Stimulated activated memory B cell treated with anti-CD40 and anti-IgM and Interleukin-4, amounts not matched to agents 10 μg/mL and 1 μg/mL and 100 μg/mL, for 72 hours (primary cell): ENCODE measurements at regions not wholly inside any gene's neighbourhood (a gene's known extent, or its start where the extent isn't known, plus 50 kb on each side); places are given as distances from the start of the nearest gene placed in this dataset.

Experiments
- ATAC-seq: fragments of 150-1000 bp; cut with Tn5 transposase; 2 replicates; pipeline ENCODE4 v1.10.0; 2021
- H3K27ac Mint-ChIP-seq: one replicate; pipeline ENCODE4 v1.8.0; 2022; ENCODE audit warnings: mild to moderate bottlenecking, mixed read lengths
- H3K27me3 Mint-ChIP-seq: one replicate; pipeline ENCODE4 v1.8.0; 2022; ENCODE audit warnings: mixed read lengths
- H3K36me3 Mint-ChIP-seq: one replicate; pipeline ENCODE4 v1.8.0; 2022; ENCODE audit warnings: mixed read lengths
- H3K4me1 Mint-ChIP-seq: one replicate; pipeline ENCODE4 v1.8.0; 2022; ENCODE audit warnings: mixed read lengths
- H3K4me3 Mint-ChIP-seq: one replicate; pipeline ENCODE4 v1.8.0; 2022; ENCODE audit warnings: mild to moderate bottlenecking, moderate library complexity, mixed read lengths
- H3K9me3 Mint-ChIP-seq: one replicate; pipeline ENCODE4 v1.8.0; 2022; ENCODE audit warnings: mixed read lengths

DNA sequence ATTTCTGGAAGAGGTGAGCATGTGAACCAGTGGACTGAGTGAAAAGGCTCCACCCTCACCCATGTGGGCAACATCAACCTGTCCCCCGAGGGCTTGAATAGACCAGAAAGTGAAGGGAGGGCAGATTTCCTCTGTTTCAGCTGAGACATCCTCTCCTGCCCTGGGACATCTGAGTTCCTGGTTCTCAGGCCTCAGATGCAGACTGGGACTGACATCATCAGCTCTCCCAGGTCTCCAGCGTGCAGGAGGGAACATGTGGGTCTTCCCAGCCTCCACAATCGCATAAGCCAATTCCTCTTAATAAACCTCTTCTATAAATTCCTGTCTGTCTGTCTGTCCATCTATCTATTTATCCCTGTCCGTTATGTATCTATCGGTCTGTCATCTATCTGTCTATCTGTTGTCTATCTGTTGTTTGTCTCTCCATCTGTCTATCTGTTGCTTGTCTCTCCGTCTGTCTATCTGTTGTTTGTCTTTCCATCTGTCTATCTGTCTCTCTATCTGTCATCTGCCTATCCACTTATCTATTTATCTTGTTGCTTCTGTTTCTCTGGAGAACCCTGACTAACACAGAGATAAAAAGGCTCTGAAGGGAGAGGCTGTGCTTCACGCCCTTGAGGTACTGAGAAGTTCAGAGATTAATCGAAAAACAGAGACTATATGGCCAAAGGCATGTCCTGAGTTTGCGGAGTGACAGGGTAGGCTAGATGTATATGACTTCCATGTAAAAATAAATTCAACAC, 140.3 kb upstream of the PFKP start:
- ATAC-seq: no peak
- no peaks in the 10 kb centered on the region for H3K9me3 Mint-ChIP-seq
- H3K4me1 Mint-ChIP-seq: peaks cover 8% of the 10 kb centered on the region
- no peak overlapping the region for H3K4me3 Mint-ChIP-seq
- no peaks in the 10 kb centered on the region for H3K36me3 Mint-ChIP-seq
- peaks cover 46% of the 10 kb centered on the region for H3K27me3 Mint-ChIP-seq
- no peak overlapping the region for H3K27ac Mint-ChIP-seq

DNA sequence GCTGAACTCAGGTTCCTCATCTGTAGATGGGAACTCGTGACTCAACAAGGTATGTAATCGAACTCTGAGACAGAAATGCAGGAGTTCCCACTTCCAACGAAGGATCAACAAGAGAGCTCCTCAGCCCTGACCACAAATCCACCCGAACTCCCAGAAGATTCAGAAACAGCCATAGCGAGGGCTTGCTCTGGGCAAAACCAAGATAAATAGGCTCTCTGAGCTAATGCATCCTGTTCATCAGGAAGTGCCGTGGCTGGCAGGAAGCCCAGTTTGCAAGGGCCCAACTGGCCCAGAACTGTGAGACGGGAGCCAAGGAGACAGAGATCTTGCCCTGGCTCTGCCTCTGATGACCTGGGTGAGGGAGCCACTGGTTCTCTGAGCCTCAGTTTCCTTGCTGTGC, 141.7 kb upstream of the PFKP start:
- Mint-ChIP-seq H3K4me3 (no peak overlapping the region), H3K9me3 (no peaks in the 10 kb centered on the region), H3K27me3 (peaks cover 53% of the 10 kb centered on the region), H3K4me1 (peaks cover 8% of the 10 kb centered on the region), H3K27ac (no peak overlapping the region), H3K36me3 (no peaks in the 10 kb centered on the region)
- no peak for ATAC-seq

DNA sequence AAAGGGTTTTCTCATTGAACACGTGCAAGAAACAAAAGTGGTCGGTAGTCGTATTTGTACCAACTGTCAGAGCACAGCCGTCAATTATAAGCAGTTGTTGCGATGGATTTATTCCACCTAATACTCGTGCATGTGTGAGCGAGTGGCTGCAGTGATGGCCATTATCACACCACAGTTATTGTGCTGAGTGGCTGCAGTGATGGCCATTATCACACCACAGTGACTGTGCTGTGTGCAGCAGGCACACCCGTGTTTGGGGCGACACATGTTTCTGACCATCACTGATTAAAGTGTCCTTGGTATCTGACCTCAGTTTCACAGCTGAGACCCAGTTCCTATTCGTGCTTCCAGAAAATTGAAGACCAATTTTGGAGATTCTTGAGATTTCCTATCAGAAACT, 142.9 kb upstream of the PFKP start:
- Mint-ChIP-seq H3K4me3 (no peak overlapping the region), H3K27ac (no peak overlapping the region), H3K27me3 (peaks cover 52% of the 10 kb centered on the region), H3K4me1 (peaks cover 8% of the 10 kb centered on the region), H3K9me3 (no peaks in the 10 kb centered on the region), H3K36me3 (no peaks in the 10 kb centered on the region)
- ATAC-seq: no peak

DNA sequence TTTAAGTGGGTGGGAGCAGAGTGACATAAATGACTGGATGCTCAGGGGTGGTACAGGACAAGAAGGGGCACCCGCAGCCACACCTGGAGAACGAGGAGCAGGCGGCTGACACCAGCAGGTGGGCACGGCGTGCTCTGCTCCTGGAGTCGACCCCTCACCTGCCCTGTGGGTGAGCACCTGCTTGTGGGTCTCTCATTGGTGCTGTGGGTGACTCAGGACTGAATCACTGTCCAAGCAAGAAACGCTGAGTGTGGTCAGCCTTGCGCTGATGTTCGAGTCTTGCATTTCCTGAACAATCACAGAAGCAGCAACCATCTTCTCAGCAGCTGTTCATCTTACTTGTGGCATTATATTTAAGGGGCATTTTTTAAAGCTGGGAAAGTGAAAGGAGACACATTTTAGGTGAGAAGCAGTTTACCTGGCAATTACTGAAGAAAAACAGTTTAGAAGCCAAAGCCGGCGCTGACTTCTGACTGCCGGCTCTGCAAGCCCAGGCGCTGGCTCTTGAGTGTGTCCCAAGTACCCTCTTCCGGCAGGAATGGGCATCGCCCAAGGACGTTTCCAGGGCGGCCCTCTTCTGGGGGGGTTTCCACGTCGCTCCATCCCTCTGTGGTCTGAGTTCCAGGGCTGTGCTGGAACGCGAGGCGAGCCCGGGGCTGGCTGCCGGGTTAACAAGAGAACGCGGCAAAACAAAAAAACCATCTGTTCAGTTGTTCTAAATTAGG, 145.2 kb upstream of the PFKP start:
- ATAC-seq: no peak
- no peaks in the 10 kb centered on the region for H3K9me3 Mint-ChIP-seq
- no peak overlapping the region for H3K27ac Mint-ChIP-seq
- peaks cover 49% of the 10 kb centered on the region for H3K27me3 Mint-ChIP-seq
- H3K4me1 Mint-ChIP-seq: no peaks in the 10 kb centered on the region
- no peaks in the 10 kb centered on the region for H3K36me3 Mint-ChIP-seq
- no peak overlapping the region for H3K4me3 Mint-ChIP-seq

DNA sequence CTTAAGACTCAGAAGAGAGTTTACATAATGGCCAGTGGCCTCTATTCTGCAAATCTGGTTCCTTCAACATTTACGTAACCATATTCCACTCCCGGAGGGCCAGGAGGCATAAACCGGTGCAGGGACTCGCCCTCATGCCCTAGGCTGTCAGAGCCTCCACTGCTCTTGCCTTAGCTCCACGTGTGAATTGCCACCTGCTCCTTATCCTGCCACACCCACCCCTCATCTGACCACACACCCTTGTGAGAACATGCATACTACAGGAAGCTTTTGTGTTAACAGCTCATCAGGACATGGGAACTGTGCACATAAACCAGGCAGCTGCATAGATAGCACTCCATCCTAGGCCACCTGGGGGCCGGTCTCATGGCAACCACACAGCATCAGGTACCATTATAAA, 146.7 kb upstream of the PFKP start:
- no peak for ATAC-seq
- Mint-ChIP-seq H3K9me3 (no peaks in the 10 kb centered on the region), H3K4me3 (no peak overlapping the region), H3K27me3 (peaks cover 41% of the 10 kb centered on the region), H3K4me1 (no peaks in the 10 kb centered on the region), H3K36me3 (no peaks in the 10 kb centered on the region), H3K27ac (no peak overlapping the region)

DNA sequence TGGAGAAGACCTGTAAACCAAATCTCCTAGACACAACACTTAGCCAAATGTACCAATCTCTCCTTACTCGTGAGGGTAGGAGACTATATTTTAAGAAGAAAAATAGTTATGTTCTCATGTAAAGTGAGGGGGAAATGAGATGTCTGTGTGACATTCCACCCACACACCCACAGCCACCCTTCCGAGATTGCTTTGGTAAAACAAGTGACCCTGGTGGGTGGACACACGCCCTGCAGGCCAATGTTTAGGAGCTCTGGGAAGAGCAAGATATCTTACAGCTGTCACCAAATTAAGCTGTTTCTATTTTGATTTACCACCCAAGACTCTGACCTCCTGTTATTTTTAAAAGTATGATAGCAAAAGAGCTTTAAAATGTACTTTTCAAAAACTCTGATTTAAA, 147.2 kb upstream of the PFKP start:
- no peak overlapping the region for H3K4me3 Mint-ChIP-seq
- no peak overlapping the region for H3K27ac Mint-ChIP-seq
- ATAC-seq: no peak
- no peaks in the 10 kb centered on the region for H3K9me3 Mint-ChIP-seq
- H3K36me3 Mint-ChIP-seq: no peaks in the 10 kb centered on the region
- H3K4me1 Mint-ChIP-seq: no peaks in the 10 kb centered on the region
- peaks cover 43% of the 10 kb centered on the region for H3K27me3 Mint-ChIP-seq

DNA sequence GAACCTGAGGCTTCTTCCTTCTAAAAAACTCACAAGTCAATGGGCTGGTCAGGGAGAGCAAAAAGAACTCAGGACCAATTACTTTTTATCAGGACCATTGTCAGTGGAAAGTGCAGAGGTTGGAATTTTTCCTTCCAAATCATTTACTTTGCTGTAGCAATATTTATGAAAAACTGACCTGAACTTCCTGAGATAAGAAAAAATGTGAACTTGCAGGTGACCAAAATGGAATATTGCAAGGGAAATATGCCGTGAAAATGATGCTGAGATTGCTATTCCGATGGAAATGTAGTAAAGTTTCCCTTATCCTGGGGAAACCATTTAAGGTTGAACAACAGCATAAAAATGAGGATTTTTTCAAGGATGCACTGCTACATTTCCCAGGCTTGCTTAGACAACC, 148.3 kb upstream of the PFKP start:
- peaks cover 45% of the 10 kb centered on the region for H3K27me3 Mint-ChIP-seq
- H3K27ac Mint-ChIP-seq: no peak overlapping the region
- no peaks in the 10 kb centered on the region for H3K36me3 Mint-ChIP-seq
- no peak overlapping the region for H3K4me3 Mint-ChIP-seq
- no peak for ATAC-seq
- H3K4me1 Mint-ChIP-seq: no peaks in the 10 kb centered on the region
- H3K9me3 Mint-ChIP-seq: no peaks in the 10 kb centered on the region

DNA sequence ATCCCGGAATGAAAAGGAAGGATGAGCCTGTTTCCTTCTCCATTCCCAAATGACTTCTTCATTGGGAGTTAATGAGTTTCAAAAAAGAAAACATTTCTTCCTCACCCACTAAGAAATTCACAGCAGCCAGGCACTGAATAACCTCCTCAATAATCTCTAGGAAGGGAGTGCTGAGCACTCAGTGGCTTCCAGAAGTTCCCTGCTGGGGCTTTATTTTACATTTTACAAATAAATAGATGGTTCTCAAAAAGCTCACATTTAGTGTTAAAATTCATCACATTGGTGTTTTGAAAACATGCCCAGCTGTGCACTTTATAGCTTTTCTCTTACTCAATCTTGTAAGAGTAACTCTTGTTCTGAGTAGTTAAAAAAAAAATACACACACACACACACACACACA, 148.9 kb upstream of the PFKP start:
- Mint-ChIP-seq H3K4me1 (no peaks in the 10 kb centered on the region), H3K27ac (no peak overlapping the region), H3K36me3 (no peaks in the 10 kb centered on the region), H3K9me3 (no peaks in the 10 kb centered on the region), H3K4me3 (no peak overlapping the region), H3K27me3 (peaks cover 45% of the 10 kb centered on the region)
- no peak for ATAC-seq

DNA sequence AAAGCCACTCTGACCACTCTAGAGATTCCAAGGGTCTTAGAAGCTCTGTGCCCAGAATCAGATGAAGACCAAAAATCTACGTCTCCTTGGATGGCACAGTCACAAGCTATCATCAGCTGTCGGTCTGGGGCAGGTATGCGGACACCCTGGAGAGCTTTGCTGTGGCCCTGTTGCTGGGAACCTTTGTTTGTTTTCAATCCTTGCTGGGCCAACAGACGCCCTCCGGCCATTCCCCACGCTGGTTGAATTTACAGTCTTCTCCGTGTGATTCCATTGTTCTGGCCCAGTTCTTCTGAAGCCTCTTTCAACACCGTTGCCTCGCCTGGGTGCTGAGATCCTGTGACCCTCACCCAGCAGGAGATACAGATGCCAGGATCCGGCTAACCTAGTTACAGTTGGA, 149.4 kb upstream of the PFKP start:
- no peak for ATAC-seq
- Mint-ChIP-seq H3K27me3 (peaks cover 48% of the 10 kb centered on the region), H3K4me3 (no peak overlapping the region), H3K9me3 (no peaks in the 10 kb centered on the region), H3K36me3 (no peaks in the 10 kb centered on the region), H3K27ac (no peak overlapping the region), H3K4me1 (no peaks in the 10 kb centered on the region)

DNA sequence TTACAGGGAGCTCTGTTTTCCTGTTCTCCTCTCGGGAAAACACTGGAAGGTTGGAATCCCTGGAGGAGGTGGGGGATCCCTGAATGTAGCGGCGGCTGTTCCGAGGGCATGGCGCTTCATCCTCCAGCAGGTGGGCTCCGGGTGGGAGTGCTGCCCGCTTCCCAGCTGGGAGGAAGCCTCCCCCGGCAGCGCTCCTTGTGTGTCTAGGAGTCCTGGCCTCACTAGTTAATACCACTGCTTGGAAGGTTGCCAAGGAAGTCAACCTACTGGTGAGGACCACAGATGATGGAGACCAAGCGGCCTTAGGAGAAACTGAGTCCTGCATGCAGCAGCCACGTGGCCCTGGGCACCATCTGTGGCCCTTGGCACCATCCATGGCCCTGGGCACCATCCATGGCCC, 151.9 kb upstream of the PFKP start:
- no peak for ATAC-seq
- Mint-ChIP-seq H3K4me3 (no peak overlapping the region), H3K36me3 (no peaks in the 10 kb centered on the region), H3K27ac (no peak overlapping the region), H3K27me3 (peaks cover 47% of the 10 kb centered on the region), H3K4me1 (no peaks in the 10 kb centered on the region), H3K9me3 (no peaks in the 10 kb centered on the region)

DNA sequence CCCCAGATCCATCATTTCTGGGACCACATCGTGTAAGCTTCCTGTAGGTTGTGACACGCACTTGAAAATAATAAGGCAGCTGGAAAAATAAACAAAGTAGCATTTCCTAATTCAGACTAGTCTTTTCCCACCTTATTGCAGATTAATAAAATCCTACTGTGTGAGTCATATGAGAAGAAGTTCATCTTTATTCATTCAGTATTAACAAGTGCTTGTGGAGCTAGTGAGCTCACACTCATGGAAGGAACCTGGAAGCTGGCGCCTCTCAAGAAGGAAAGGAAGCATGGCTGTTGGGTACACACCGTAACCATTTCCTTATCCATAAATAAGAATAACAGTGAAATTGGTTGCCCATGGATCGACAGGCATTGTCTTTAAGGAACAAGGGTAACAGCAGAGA, 152.6 kb upstream of the PFKP start:
- Mint-ChIP-seq H3K4me3 (no peak overlapping the region), H3K27ac (no peak overlapping the region), H3K9me3 (no peaks in the 10 kb centered on the region), H3K27me3 (peaks cover 47% of the 10 kb centered on the region), H3K36me3 (no peaks in the 10 kb centered on the region), H3K4me1 (no peaks in the 10 kb centered on the region)
- no peak for ATAC-seq

DNA sequence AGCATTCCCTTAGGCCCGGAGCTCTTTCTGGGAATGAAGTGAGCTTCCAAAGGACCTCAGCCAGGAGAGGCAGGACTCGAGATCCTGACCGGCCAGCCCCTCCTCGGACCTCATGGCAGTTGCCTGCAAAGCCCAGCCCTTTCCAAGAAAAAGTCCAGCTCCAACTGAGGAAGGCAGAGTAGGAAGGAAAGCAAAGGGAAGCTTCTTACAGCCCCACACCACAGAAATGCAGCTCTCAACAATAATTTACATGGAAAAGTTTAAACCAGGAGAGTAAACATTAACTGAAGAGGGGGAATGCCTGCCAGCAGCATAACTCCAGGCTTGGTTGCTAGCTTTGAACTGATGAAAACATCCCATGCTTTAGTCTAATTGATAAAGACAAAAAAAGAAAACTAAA, 153.9 kb upstream of the PFKP start:
- H3K4me3 Mint-ChIP-seq: no peak overlapping the region
- ATAC-seq: no peak
- no peak overlapping the region for H3K27ac Mint-ChIP-seq
- H3K36me3 Mint-ChIP-seq: no peaks in the 10 kb centered on the region
- peaks cover 39% of the 10 kb centered on the region for H3K27me3 Mint-ChIP-seq
- H3K9me3 Mint-ChIP-seq: no peaks in the 10 kb centered on the region
- H3K4me1 Mint-ChIP-seq: no peaks in the 10 kb centered on the region

DNA sequence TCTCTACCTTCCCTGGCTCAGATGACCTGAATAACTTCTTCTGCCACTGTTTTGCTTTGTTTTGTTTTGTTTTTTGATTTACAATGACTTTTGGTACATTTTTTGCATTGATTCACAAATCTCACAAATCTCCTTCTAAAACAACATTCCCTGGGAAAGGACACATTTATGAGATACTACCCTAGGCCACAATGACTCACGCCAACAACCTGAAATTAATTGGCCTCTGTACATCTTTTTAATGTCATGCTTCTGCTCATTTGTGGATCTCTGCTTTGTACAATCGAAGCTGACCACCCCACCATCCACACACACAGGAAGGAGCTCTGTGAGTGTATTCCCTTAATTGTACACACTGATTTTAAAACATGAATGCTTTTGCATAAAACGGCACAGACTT, 156.7 kb upstream of the PFKP start:
- Mint-ChIP-seq H3K9me3 (no peaks in the 10 kb centered on the region), H3K4me1 (no peaks in the 10 kb centered on the region), H3K27me3 (peaks cover 21% of the 10 kb centered on the region), H3K27ac (no peak overlapping the region), H3K4me3 (no peak overlapping the region), H3K36me3 (no peaks in the 10 kb centered on the region)
- no peak for ATAC-seq

DNA sequence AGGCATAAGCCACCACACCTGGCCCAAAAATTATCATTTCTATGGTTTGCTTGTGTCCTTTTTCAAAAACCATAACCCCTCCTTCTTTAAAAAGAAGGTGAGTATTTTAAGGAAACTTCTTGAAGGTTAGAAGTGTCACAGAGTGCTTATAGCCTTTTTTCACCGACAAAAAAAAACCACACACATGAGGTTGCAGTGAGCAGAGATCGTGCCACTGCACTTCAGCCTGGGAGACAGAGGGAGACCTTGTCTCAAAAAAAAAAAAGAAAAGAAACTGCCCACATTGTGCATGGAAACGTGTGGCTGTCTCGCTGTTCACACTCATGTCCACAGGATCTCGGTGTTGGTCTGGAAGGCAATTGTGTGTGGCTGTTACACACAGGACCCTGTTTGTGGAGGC, 157.4 kb upstream of the PFKP start:
- no peak for ATAC-seq
- Mint-ChIP-seq H3K4me3 (no peak overlapping the region), H3K36me3 (no peaks in the 10 kb centered on the region), H3K27ac (no peak overlapping the region), H3K4me1 (no peaks in the 10 kb centered on the region), H3K27me3 (peaks cover 14% of the 10 kb centered on the region), H3K9me3 (no peaks in the 10 kb centered on the region)

DNA sequence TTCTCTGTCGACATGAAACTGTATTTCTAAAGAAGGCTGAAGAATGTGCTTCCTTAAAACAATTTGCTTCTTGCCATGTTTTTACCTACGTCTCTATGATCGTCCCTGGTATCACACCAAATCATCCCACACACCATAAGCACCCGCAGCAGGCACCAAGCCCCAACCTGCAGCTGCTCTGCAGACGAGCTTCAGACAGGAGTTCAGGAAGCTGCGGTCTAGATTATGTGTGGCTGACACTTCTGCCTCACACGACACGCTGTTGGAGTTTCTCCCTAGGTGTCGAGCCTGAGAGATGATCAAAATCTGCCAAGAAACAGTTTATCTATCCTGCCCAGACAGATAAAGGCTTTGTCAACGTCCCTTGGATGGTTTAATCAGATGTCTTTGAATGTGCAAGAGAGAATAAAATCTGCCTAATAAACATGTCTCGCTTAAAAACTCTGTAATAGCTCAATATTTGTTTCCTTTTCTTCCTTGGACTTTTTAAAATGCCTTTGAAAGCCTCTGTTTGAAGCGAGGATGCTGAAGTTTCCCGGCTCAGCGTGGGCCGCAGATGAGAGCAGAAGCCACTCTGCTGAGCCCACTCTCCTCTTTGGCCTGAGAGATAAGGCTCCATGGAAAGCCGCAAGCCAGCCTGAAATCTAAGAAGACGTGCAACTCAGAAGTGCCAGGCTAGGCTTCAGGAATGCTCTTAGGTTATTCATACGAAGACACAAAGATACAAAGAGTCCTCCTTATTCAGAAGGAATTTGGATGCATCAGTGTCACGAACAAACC, 158.3 kb upstream of the PFKP start:
- no peaks in the 10 kb centered on the region for H3K4me1 Mint-ChIP-seq
- no peaks in the 10 kb centered on the region for H3K9me3 Mint-ChIP-seq
- no peak overlapping the region for H3K27ac Mint-ChIP-seq
- H3K36me3 Mint-ChIP-seq: no peaks in the 10 kb centered on the region
- peaks cover 16% of the 10 kb centered on the region for H3K27me3 Mint-ChIP-seq
- no peak overlapping the region for H3K4me3 Mint-ChIP-seq
- no peak for ATAC-seq

DNA sequence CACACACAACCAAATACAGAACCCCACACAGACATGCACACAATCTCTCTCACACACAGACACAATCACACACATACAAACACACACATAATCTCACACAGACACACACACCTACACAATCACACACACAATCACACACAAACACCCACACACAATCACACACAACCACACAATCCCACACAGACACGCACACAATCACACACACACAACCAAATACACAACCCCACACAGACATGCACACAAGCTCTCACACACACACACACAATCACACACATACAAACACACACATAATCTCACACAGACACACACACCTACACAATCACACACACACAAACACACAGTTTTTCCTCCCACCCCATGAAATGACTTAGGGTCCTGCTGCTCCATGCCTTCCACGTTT, 160.4 kb upstream of the PFKP start:
- H3K36me3 Mint-ChIP-seq: no peaks in the 10 kb centered on the region
- H3K4me3 Mint-ChIP-seq: no peak overlapping the region
- H3K4me1 Mint-ChIP-seq: no peaks in the 10 kb centered on the region
- peaks cover 3% of the 10 kb centered on the region for H3K9me3 Mint-ChIP-seq
- peaks cover 21% of the 10 kb centered on the region for H3K27me3 Mint-ChIP-seq
- ATAC-seq: no peak
- no peak overlapping the region for H3K27ac Mint-ChIP-seq
